Suprapubic skin (tissue), 4 donors: ENCODE measurements at regions not wholly inside any gene's neighbourhood (a gene's known extent, or its start where the extent isn't known, plus 50 kb on each side); places are given as distances from the start of the nearest gene placed in this dataset.

Experiments
- DNase-seq, 2 donors: peaks; one replicate each; pipeline ENCODE4 v3.0.0-alpha.2; 2019; ENCODE audit warnings: low spot score in 2 of 2
- H3K27ac ChIP-seq: fragments of 200-600 bp; sonication (generic); one replicate; pipeline ENCODE4 v1.5.1; 2019
- H3K27me3 ChIP-seq: fragments of 200-600 bp; sonication (generic); one replicate; pipeline ENCODE4 v1.5.1; 2019
- H3K36me3 ChIP-seq: fragments of 200-600 bp; sonication (generic); one replicate; pipeline ENCODE4 v1.5.1; 2019
- H3K4me1 ChIP-seq: fragments of 200-600 bp; sonication (generic); one replicate; pipeline ENCODE4 v1.5.1; 2019
- H3K4me3 ChIP-seq: fragments of 200-600 bp; sonication (generic); one replicate; pipeline ENCODE4 v1.5.1; 2019; ENCODE audit warnings: mild to moderate bottlenecking
- H3K9me3 ChIP-seq: fragments of 200-600 bp; sonication (generic); one replicate; pipeline ENCODE4 v1.5.1; 2019
- EP300 ChIP-seq: sonication (generic); formaldehyde crosslinking; IDR thresholded peaks from one replicate; pipeline ENCODE4 v1.6.1; 2017; ENCODE audit warnings: antibody characterized with exemption
- POLR2A ChIP-seq, 2 donors: fragments of 450-650 bp; IDR thresholded peaks; one replicate each; pipeline ENCODE4 v1.6.1; 2017; ENCODE audit warnings: antibody characterized with exemption in 2 of 2, mild to moderate bottlenecking in 2 of 2, moderate library complexity in 2 of 2
- POLR2AphosphoS5 ChIP-seq, 3 donors: sonication (generic); formaldehyde crosslinking; IDR thresholded peaks; one replicate each; pipeline ENCODE4 v1.6.1; 2017; ENCODE audit warnings: antibody characterized with exemption in 3 of 3
- WGBS: methylation state at CpG from one replicate; pipeline ENCODE4 v1.1.5; 2018; 5-methylcytosine and 5-hydroxymethylcytosine counted together
- TF ChIP-seq, protein P1 (sequence below), 2 donors: fragments of 200-600 bp in 1 of 2; fragments of 450-650 bp in 1 of 2; sonication (generic) in 1 of 2; IDR thresholded peaks; one replicate each; pipeline ENCODE4 v1.5.1; 2016 to 2019; ENCODE audit warnings: antibody characterized with exemption in 2 of 2, mild to moderate bottlenecking in 1 of 2, moderate library complexity in 1 of 2

GRCh38 chr9:80836013-80836412, 853.3 kb downstream of the TLE1 start:
- H3K4me3 ChIP-seq: no peak overlapping the region
- TF ChIP-seq POLR2AphosphoS5 (IDR thresholded peaks at IDR 0.05): no peak
- no peak for TF ChIP-seq POLR2A (IDR thresholded peaks at IDR 0.05)
- no peak for TF ChIP-seq EP300
- TF ChIP-seq, protein P1, sequence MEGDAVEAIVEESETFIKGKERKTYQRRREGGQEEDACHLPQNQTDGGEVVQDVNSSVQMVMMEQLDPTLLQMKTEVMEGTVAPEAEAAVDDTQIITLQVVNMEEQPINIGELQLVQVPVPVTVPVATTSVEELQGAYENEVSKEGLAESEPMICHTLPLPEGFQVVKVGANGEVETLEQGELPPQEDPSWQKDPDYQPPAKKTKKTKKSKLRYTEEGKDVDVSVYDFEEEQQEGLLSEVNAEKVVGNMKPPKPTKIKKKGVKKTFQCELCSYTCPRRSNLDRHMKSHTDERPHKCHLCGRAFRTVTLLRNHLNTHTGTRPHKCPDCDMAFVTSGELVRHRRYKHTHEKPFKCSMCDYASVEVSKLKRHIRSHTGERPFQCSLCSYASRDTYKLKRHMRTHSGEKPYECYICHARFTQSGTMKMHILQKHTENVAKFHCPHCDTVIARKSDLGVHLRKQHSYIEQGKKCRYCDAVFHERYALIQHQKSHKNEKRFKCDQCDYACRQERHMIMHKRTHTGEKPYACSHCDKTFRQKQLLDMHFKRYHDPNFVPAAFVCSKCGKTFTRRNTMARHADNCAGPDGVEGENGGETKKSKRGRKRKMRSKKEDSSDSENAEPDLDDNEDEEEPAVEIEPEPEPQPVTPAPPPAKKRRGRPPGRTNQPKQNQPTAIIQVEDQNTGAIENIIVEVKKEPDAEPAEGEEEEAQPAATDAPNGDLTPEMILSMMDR (IDR thresholded peaks at IDR 0.05): no peak
- H3K36me3 ChIP-seq: no peaks in the 10 kb centered on the region
- H3K27ac ChIP-seq: no peak overlapping the region
- no peaks in the 10 kb centered on the region for H3K27me3 ChIP-seq
- no peaks in the 10 kb centered on the region for H3K9me3 ChIP-seq
- H3K4me1 ChIP-seq: no peaks in the 10 kb centered on the region
- no peak for DNase-seq

DNA sequence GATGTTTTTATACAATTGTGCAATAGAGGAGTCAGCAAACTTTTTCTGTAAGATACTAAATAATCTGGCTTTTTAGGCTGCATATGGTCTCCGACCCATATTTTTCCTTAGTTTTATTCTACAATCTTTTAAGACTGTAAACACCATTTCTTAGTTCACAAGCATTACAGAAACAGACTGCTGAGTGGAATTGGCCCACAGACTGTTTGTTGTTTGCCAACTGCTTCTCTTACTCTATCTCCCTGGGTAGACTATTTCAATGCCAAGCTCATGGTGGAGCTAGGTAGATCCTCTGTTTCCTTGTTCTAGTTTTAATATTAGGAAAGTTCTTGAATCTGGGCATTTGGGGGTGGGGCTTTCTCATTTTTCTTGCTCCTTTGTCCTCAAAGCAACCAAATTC, 857.6 kb downstream of the TLE1 start:
- 92% methylated on average over 1 of the region's 1 CpG for WGBS

GRCh38 chr9:80811656-80812055, 877.7 kb downstream of the TLE1 start:
- DNase-seq: no peak
- Histone ChIP-seq H3K27ac (no peak overlapping the region), H3K9me3 (no peaks in the 10 kb centered on the region), H3K27me3 (no peaks in the 10 kb centered on the region), H3K4me1 (no peaks in the 10 kb centered on the region), H3K4me3 (no peak overlapping the region), H3K36me3 (no peaks in the 10 kb centered on the region)
- TF ChIP-seq, protein P1 (IDR thresholded peaks at IDR 0.05): no peak
- TF ChIP-seq EP300 (no peak), POLR2A (IDR thresholded peaks at IDR 0.05) (no peak), POLR2AphosphoS5 (IDR thresholded peaks at IDR 0.05) (no peak)
- WGBS: 72% methylated on average over 2 of the region's 2 CpGs

More for the DNA sequence above, 857.6 kb downstream of the TLE1 start:
- Histone ChIP-seq H3K27ac (no peak overlapping the region), H3K36me3 (no peaks in the 10 kb centered on the region), H3K27me3 (no peaks in the 10 kb centered on the region), H3K4me1 (no peaks in the 10 kb centered on the region), H3K9me3 (no peaks in the 10 kb centered on the region), H3K4me3 (no peak overlapping the region)
- DNase-seq: no peak
- no peak for TF ChIP-seq POLR2A (IDR thresholded peaks at IDR 0.05)
- TF ChIP-seq, protein P1 (IDR thresholded peaks at IDR 0.05): no peak
- no peak for TF ChIP-seq EP300
- no peak for TF ChIP-seq POLR2AphosphoS5 (IDR thresholded peaks at IDR 0.05)

- no peak overlapping the region for H3K4me3 ChIP-seq
- no peak overlapping the region for H3K27ac ChIP-seq
- no peak for DNase-seq
- H3K9me3 ChIP-seq: no peaks in the 10 kb centered on the region
- no peak for TF ChIP-seq EP300
- no peaks in the 10 kb centered on the region for H3K27me3 ChIP-seq
- no peaks in the 10 kb centered on the region for H3K4me1 ChIP-seq
- H3K36me3 ChIP-seq: no peaks in the 10 kb centered on the region
Observed at GRCh38 chr9:80811003-80811402, 878.3 kb downstream of the TLE1 start.

- Histone ChIP-seq H3K4me1 (no peaks in the 10 kb centered on the region), H3K9me3 (no peaks in the 10 kb centered on the region), H3K27me3 (no peaks in the 10 kb centered on the region), H3K4me3 (no peak overlapping the region), H3K27ac (no peak overlapping the region), H3K36me3 (no peaks in the 10 kb centered on the region)
- TF ChIP-seq POLR2A (IDR thresholded peaks at IDR 0.05) (no peak), POLR2AphosphoS5 (IDR thresholded peaks at IDR 0.05) (no peak), EP300 (no peak)
- TF ChIP-seq, protein P1 (IDR thresholded peaks at IDR 0.05): no peak
- DNase-seq: no peak
Observed at GRCh38 chr9:80806671-80807070, 882.7 kb downstream of the TLE1 start.

DNA sequence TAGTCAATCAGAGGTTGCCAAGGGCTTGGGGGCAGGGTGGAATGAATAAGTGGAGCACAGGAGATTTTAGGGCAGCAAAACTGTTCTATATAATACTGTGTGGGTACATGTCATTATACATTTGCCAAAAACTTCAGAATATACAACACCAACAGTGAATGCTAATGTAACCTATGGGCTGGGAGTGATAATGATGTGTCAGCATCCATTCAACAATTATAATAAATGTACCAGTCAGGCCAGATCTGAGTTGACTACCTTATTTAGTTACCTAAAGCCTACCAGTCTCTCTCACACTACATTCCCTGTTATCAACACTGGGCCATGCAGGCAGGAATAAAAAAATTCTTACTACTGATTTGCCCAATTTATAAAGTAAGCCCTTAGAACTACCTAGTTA, 884.5 kb downstream of the TLE1 start:
- TF ChIP-seq EP300 (no peak), POLR2AphosphoS5 (IDR thresholded peaks at IDR 0.05) (no peak), POLR2A (IDR thresholded peaks at IDR 0.05) (no peak)
- TF ChIP-seq, protein P1 (IDR thresholded peaks at IDR 0.05): no peak
- H3K4me1 ChIP-seq: no peaks in the 10 kb centered on the region
- H3K4me3 ChIP-seq: no peak overlapping the region
- no peaks in the 10 kb centered on the region for H3K27me3 ChIP-seq
- H3K36me3 ChIP-seq: no peaks in the 10 kb centered on the region
- no peak for DNase-seq
- no peaks in the 10 kb centered on the region for H3K9me3 ChIP-seq
- no peak overlapping the region for H3K27ac ChIP-seq
